CD4-positive, alpha-beta T cell (primary cell): ENCODE measurements at regions not wholly inside any gene's neighbourhood (a gene's known extent, or its start where the extent isn't known, plus 50 kb on each side); places are given as distances from the start of the nearest gene placed in this dataset.

Experiments used
- ATAC-seq: fragments of 200-7000 bp; cut with Tn5 transposase; one replicate; pipeline ENCODE4 v1.10.0; 2022; ENCODE audit warnings: mild to moderate bottlenecking; ENCODE audit not compliant: poor library complexity
- CTCF ChIA-PET: fragments of 350-600 bp; sonication (Branson Sonifier 250); formaldehyde crosslinking; loops from one replicate; lab custom pipeline; 2021; ENCODE audit warnings: antibody characterized with exemption, inconsistent platforms; lab: Charles Lee
- POLR2A ChIA-PET: fragments of 350-600 bp; sonication (Branson Sonifier 250); formaldehyde crosslinking; loops from one replicate; lab custom pipeline; 2021; ENCODE audit warnings: antibody characterized with exemption, inconsistent platforms; lab: Charles Lee
- DNase-seq, 14 experiments: peaks; one replicate each; pipeline ENCODE4 v3.0.0-alpha.2; 2013 to 2020; ENCODE audit warnings: mixed read lengths in 2 of 14
- H3K27ac ChIP-seq, 2 donors: one replicate each; pipeline versions ENCODE4 v1.5.1 to v1.7.0; 2013; ENCODE audit warnings: low read length in 2 of 2, low read depth in 1 of 2, mild to moderate bottlenecking in 1 of 2
- H3K27me3 ChIP-seq, 2 experiments: 1 replicate in 1 of 2; 2 replicates in 1 of 2; pipeline versions ENCODE4 v1.6.1 to v1.7.0; 2013; ENCODE audit warnings: low read length in 2 of 2, control low read depth in 1 of 2, mild to moderate bottlenecking in 1 of 2, moderate library complexity in 1 of 2; ENCODE audit not compliant: insufficient read depth in 2 of 2, control insufficient read depth in 1 of 2
- H3K36me3 ChIP-seq: one replicate; pipeline ENCODE4 v1.6.1; 2013; ENCODE audit warnings: low read length, control low read depth; ENCODE audit not compliant: insufficient read depth
- H3K4me1 ChIP-seq: one replicate; pipeline ENCODE4 v1.6.1; 2013; ENCODE audit warnings: low read length, control low read depth; ENCODE audit not compliant: insufficient read depth
- H3K4me3 ChIP-seq: one replicate; pipeline ENCODE4 v1.5.1; 2013; ENCODE audit warnings: mild to moderate bottlenecking, low read length, moderate library complexity
- H3K9me3 ChIP-seq, 2 experiments: 1 replicate in 1 of 2; 2 replicates in 1 of 2; pipeline versions ENCODE4 v1.6.1 to v1.7.0; 2013; ENCODE audit warnings: low read length in 2 of 2, mild to moderate bottlenecking in 2 of 2, control low read depth in 1 of 2, moderate library complexity in 1 of 2; ENCODE audit not compliant: control insufficient read depth in 1 of 2, insufficient read depth in 1 of 2
- H3K27ac Mint-ChIP-seq: one replicate; pipeline ENCODE4 v1.8.0; 2020; ENCODE audit warnings: mixed read lengths
- H3K27me3 Mint-ChIP-seq: one replicate; pipeline ENCODE4 v1.8.0; 2021; ENCODE audit warnings: mixed read lengths
- H3K36me3 Mint-ChIP-seq: one replicate; pipeline ENCODE4 v1.8.0; 2021; ENCODE audit warnings: low read depth, mixed read lengths
- H3K4me1 Mint-ChIP-seq: one replicate; pipeline ENCODE4 v1.8.0; 2021; ENCODE audit warnings: low read depth, mixed read lengths
- H3K4me3 Mint-ChIP-seq: one replicate; pipeline ENCODE4 v1.8.0; 2020; ENCODE audit warnings: mild to moderate bottlenecking, mixed read lengths
- H3K9me3 Mint-ChIP-seq: one replicate; pipeline ENCODE4 v1.8.0; 2020; ENCODE audit warnings: mixed read lengths
- intact Hi-C, 2 experiments: fragments of 100-400 bp; cut with DNase I in 1 of 2; cut with micrococcal nuclease in 1 of 2; formaldehyde crosslinking; loops; one replicate each; pipeline versions ENCODE4 v1.15.1 to v1.9.0; 2023 to 2025; cut with DNase I, micrococcal nuclease
- TF ChIP-seq, protein P1 (sequence below): fragments of 200-600 bp; IDR thresholded peaks from one replicate; pipeline ENCODE4 v1.8.0; 2022; ENCODE audit warnings: antibody characterized with exemption, mild to moderate bottlenecking

DNA sequence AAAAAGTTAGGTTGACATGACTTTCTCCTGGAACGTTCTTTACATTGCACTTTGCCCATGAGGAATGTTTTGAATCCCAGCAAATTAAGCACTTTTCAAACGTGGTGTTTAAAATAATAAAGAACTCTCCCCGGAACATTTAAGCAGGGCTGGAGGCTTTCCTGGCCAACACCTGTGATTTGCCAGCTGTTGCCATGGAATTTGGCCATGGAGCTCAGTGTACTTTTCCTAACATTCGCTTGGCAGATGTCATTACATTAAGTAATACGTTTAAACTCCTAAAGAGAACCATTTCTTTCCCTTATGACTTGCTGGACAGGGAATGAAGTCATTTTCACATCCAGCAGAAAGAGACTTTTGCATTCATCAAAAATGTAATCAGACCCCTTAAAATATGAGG lies 146.1 kb downstream of the GAS1 start:
- intact Hi-C loops: no loop called here
- H3K27ac Mint-ChIP-seq: no peak overlapping the region
- H3K4me1 Mint-ChIP-seq: no peaks in the 10 kb centered on the region
- H3K9me3 Mint-ChIP-seq: peaks cover 2% of the 10 kb centered on the region
- Histone ChIP-seq H3K9me3 (no peaks in the 10 kb centered on the region), H3K4me1 (no peaks in the 10 kb centered on the region), H3K36me3 (no peaks in the 10 kb centered on the region), H3K27me3 (no peaks in the 10 kb centered on the region), H3K4me3 (no peak overlapping the region), H3K27ac (no peak overlapping the region)
- H3K27me3 Mint-ChIP-seq: peaks cover 15% of the 10 kb centered on the region
- CTCF ChIA-PET: no interaction called here
- no peak for ATAC-seq
- DNase-seq: no peak
- POLR2A ChIA-PET: no interaction called here
- no peak overlapping the region for H3K4me3 Mint-ChIP-seq
- TF ChIP-seq, protein P1, sequence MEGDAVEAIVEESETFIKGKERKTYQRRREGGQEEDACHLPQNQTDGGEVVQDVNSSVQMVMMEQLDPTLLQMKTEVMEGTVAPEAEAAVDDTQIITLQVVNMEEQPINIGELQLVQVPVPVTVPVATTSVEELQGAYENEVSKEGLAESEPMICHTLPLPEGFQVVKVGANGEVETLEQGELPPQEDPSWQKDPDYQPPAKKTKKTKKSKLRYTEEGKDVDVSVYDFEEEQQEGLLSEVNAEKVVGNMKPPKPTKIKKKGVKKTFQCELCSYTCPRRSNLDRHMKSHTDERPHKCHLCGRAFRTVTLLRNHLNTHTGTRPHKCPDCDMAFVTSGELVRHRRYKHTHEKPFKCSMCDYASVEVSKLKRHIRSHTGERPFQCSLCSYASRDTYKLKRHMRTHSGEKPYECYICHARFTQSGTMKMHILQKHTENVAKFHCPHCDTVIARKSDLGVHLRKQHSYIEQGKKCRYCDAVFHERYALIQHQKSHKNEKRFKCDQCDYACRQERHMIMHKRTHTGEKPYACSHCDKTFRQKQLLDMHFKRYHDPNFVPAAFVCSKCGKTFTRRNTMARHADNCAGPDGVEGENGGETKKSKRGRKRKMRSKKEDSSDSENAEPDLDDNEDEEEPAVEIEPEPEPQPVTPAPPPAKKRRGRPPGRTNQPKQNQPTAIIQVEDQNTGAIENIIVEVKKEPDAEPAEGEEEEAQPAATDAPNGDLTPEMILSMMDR: no peak
- H3K36me3 Mint-ChIP-seq: no peaks in the 10 kb centered on the region

DNA sequence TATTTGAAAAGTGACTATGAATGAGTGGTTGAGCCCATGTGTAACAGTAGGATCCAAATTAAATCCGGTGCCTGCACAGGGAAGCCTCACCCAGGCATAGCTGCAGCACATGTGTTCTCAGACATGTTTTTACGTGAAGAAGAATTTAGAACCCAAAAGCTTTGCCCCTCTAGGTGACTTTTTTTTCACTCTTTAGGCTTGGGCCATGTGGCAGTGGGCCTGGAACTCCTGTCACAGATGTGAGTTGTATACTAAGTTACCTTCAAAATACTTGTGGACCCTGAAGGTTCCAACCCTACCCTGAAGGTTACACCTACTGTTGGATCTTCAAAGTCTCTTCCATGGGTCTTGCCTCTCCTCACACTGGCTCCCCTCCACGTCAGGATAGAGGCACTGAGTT lies 146.6 kb downstream of the GAS1 start:
- Mint-ChIP-seq H3K4me1 (no peaks in the 10 kb centered on the region), H3K27ac (no peak overlapping the region), H3K4me3 (no peak overlapping the region), H3K9me3 (peaks cover 2% of the 10 kb centered on the region), H3K36me3 (no peaks in the 10 kb centered on the region), H3K27me3 (peaks cover 15% of the 10 kb centered on the region)
- H3K4me1 ChIP-seq: no peaks in the 10 kb centered on the region
- no peaks in the 10 kb centered on the region for H3K9me3 ChIP-seq
- DNase-seq: no peak
- no peak overlapping the region for H3K27ac ChIP-seq
- H3K36me3 ChIP-seq: no peaks in the 10 kb centered on the region
- intact Hi-C loops: no loop called here
- no peaks in the 10 kb centered on the region for H3K27me3 ChIP-seq
- ATAC-seq: no peak
- TF ChIP-seq, protein P1: no peak
- H3K4me3 ChIP-seq: no peak overlapping the region
- ChIA-PET POLR2A (no interaction called here), CTCF (no interaction called here)

DNA sequence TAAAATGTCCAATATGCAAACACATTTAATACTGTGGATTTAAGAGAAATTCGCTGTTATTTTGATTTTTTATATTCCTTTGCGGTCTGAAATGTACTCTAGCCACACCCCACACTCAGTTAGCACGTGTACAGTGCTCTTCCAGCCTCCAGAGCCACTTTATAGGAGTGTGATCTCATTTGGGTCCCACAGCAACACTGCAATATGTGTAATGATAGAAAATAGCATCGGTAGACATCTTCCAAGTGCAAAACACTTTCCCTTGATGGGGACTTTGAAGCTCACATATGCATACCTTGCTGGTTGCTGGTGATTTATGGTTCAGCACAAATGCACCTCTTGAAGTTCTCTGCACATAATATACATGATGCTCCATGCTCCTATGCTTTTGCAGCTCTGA lies 148.3 kb downstream of the GAS1 start:
- peaks cover 15% of the 10 kb centered on the region for H3K27me3 Mint-ChIP-seq
- peaks cover 2% of the 10 kb centered on the region for H3K9me3 Mint-ChIP-seq

More for the DNA sequence above, 148.3 kb downstream of the GAS1 start:
- ChIA-PET POLR2A (no interaction called here), CTCF (no interaction called here)
- DNase-seq (no peak), ATAC-seq (no peak)
- no peaks in the 10 kb centered on the region for H3K4me1 Mint-ChIP-seq
- Histone ChIP-seq H3K27ac (no peak overlapping the region), H3K27me3 (no peaks in the 10 kb centered on the region), H3K4me1 (no peaks in the 10 kb centered on the region), H3K36me3 (no peaks in the 10 kb centered on the region), H3K9me3 (no peaks in the 10 kb centered on the region), H3K4me3 (no peak overlapping the region)
- no peak overlapping the region for H3K27ac Mint-ChIP-seq
- no peaks in the 10 kb centered on the region for H3K36me3 Mint-ChIP-seq
- H3K4me3 Mint-ChIP-seq: no peak overlapping the region
- TF ChIP-seq, protein P1: no peak
- intact Hi-C loops: no loop called here
